ENCODE measurements at regions not wholly inside any gene's neighbourhood (a gene's known extent, or its start where the extent isn't known, plus 50 kb on each side); places are given as distances from the start of the nearest gene placed in this dataset.

- Histone ChIP-seq H4K20me1 (replicated peaks; ENCODE audit: control insufficient read depth, extremely low read depth, insufficient read depth, low read length) (no peaks in the 10 kb centered on the region), H3K36me3 (ENCODE audit: control insufficient read depth in 2 of 2, extremely low read depth in 1 of 2, insufficient read depth in 2 of 2, low read length in 2 of 2) (no peaks in the 10 kb centered on the region), H3K4me1 (ENCODE audit: control insufficient read depth, extremely low read depth, insufficient read depth, low read length) (no peaks in the 10 kb centered on the region), H3K9me3 (replicated peaks; ENCODE audit: control insufficient read depth, insufficient read depth, low read length) (no peaks in the 10 kb centered on the region), H3K4me2 (ENCODE audit: insufficient read depth, low read length) (no peak overlapping the region), H3K27me3 (ENCODE audit: control insufficient read depth in 2 of 2, insufficient read depth in 2 of 2, low read length in 2 of 2) (no peaks in the 10 kb centered on the region), H3K79me2 (ENCODE audit: control insufficient read depth, insufficient read depth, low read length) (no peaks in the 10 kb centered on the region), H2AFZ (ENCODE audit: low read depth, low read length) (no peak overlapping the region), H3K4me3 (replicated peaks in 1 of 3; ENCODE audit: insufficient read depth in 1 of 3, low read depth in 1 of 3, low read length in 3 of 3) (no peak overlapping the region), H3K9ac (replicated peaks; ENCODE audit: extremely low read depth, insufficient read depth, low read length) (no peak overlapping the region), H3K9me1 (replicated peaks; ENCODE audit: control insufficient read depth, extremely low read depth, insufficient read depth, low read length) (no peaks in the 10 kb centered on the region), H3K27ac (ENCODE audit: insufficient read depth, low read depth, low read length) (no peak overlapping the region)
- TF ChIP-seq POLR2A (IDR thresholded peaks at IDR 0.05; ENCODE audit: low read depth, low read length) (no peak), JUN (IDR thresholded peaks at IDR 0.05; ENCODE audit: borderline replicate concordance, insufficient read depth, insufficient read length, low read depth) (no peak), POLR2AphosphoS5 (IDR thresholded peaks at IDR 0.05; ENCODE audit: insufficient read depth, low read depth, low read length) (no peak), GATA2 (IDR thresholded peaks at IDR 0.05; ENCODE audit: insufficient read depth, insufficient read length, low read depth, low read length) (no peak), MYC (IDR thresholded peaks at IDR 0.05; ENCODE audit: low read depth, low read length) (no peak), EZH2 (IDR thresholded peaks at IDR 0.05; ENCODE audit: borderline replicate concordance, low read depth, low read length, severe bottlenecking) (no peak), FOS (IDR thresholded peaks at IDR 0.05; ENCODE audit: borderline replicate concordance, insufficient read depth, low read length) (no peak)
- TF ChIP-seq, protein P1, sequence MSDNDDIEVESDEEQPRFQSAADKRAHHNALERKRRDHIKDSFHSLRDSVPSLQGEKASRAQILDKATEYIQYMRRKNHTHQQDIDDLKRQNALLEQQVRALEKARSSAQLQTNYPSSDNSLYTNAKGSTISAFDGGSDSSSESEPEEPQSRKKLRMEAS (IDR thresholded peaks at IDR 0.05; ENCODE audit: insufficient read depth, insufficient read length) = no peak
- TF ChIP-seq, protein P2, sequence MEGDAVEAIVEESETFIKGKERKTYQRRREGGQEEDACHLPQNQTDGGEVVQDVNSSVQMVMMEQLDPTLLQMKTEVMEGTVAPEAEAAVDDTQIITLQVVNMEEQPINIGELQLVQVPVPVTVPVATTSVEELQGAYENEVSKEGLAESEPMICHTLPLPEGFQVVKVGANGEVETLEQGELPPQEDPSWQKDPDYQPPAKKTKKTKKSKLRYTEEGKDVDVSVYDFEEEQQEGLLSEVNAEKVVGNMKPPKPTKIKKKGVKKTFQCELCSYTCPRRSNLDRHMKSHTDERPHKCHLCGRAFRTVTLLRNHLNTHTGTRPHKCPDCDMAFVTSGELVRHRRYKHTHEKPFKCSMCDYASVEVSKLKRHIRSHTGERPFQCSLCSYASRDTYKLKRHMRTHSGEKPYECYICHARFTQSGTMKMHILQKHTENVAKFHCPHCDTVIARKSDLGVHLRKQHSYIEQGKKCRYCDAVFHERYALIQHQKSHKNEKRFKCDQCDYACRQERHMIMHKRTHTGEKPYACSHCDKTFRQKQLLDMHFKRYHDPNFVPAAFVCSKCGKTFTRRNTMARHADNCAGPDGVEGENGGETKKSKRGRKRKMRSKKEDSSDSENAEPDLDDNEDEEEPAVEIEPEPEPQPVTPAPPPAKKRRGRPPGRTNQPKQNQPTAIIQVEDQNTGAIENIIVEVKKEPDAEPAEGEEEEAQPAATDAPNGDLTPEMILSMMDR (IDR thresholded peaks at IDR 0.05; ENCODE audit: extremely low read depth in 1 of 2, insufficient read depth in 1 of 2, low read depth in 1 of 2, low read length in 2 of 2) = no peak
- POLR2A ChIA-PET = no interaction called here
- CTCF ChIA-PET = no interaction called here
- intact Hi-C loops (cut with micrococcal nuclease) = no loop called here
- dilution Hi-C loops (cut with MboI; ENCODE audit: extremely low pct_ligation_motif_present, low sequenced_read_pairs) = no loop called here
- DNase-seq (ENCODE audit: low read depth, low spot score) (no peak), FAIRE-seq (no peak)
- BruUV-seq (replicated peaks) = no TSS peak
Measured at GRCh38 chr1:90335558-90335957, 340.6 kb downstream of the ZNF326 start.

All from endothelial cell of umbilical vein (primary cell).